Lower leg skin (tissue), 3 donors: ENCODE measurements at regions not wholly inside any gene's neighbourhood (a gene's known extent, or its start where the extent isn't known, plus 50 kb on each side); places are given as distances from the start of the nearest gene placed in this dataset.

Experiments used
- CTCF ChIP-seq, 3 donors: fragments of 450-650 bp; IDR thresholded peaks; one replicate each; pipeline ENCODE4 v1.5.1; 2016; ENCODE audit warnings: antibody characterized with exemption in 3 of 3, mild to moderate bottlenecking in 3 of 3, moderate library complexity in 2 of 3
- POLR2A ChIP-seq, 2 donors: fragments of 450-650 bp; IDR thresholded peaks; one replicate each; pipeline ENCODE4 v1.6.1; 2016 to 2017; ENCODE audit warnings: antibody characterized with exemption in 2 of 2, mild to moderate bottlenecking in 1 of 2, moderate library complexity in 1 of 2

DNA sequence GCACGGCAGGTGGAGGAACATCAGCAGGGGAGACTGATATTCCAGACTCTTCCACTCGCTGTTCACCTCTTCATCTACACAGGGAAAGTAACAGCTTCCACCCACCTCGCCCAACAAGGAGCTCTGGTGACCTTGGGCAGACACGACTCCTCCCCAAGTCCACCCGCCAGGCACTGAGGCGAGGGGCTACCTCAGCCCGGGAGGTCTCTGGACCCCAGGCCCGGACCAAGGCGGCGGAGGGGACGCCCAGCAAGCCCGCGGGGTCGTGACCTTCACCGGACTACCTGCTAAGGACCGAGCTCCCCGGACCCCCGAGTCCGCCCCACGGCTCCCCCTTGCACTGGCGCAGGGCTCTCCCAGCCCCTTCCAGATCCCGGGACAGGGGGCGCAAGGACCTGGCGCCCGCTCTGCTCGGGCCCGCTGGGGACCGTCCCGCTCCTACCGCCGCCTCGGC, 70.2 kb upstream of the LPCAT1 start:
- TF ChIP-seq CTCF (IDR thresholded peaks at IDR 0.05) = no peak
- TF ChIP-seq POLR2A (IDR thresholded peaks at IDR 0.05) = no peak
